Stimulated activated CD8-positive, alpha-beta memory T cell treated with anti-CD3 and anti-CD28 coated beads, Interleukin-2, amount 100 ng/mL, for 1 hour (primary cell): ENCODE measurements at regions not wholly inside any gene's neighbourhood (a gene's known extent, or its start where the extent isn't known, plus 50 kb on each side); places are given as distances from the start of the nearest gene placed in this dataset.
"Not testable (repeated sequence)": the region's sequence is repeated elsewhere in the genome, so short reads cannot be mapped to it uniquely, and the experiment has no call there.

Experiments
- DNase-seq, 2 donors: peaks; one replicate each; pipeline ENCODE4 v3.0.0-alpha.2; 2020; ENCODE audit warnings: low read depth in 2 of 2

DNA sequence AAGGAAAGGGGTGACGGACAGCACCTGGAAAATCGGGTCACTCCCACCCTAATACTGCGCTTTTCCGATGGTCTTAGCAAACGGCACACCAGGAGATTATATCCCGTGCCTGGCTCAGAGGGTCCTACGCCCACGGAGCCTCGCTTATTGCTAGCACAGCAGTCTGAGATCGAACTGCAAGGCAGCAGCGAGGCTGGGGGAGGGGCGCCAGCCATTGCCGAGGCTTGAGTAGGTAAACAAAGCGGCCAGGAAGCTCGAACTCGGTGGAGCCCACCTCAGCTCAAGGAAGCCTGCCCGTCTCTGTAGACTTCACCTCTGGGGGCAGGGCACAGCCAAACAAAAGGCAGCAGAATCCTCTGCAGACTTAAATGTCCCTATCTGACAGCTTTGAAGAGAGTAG, 91.5 kb upstream of the MBIP start:
- DNase-seq, result not testable (repeated sequence)

DNA sequence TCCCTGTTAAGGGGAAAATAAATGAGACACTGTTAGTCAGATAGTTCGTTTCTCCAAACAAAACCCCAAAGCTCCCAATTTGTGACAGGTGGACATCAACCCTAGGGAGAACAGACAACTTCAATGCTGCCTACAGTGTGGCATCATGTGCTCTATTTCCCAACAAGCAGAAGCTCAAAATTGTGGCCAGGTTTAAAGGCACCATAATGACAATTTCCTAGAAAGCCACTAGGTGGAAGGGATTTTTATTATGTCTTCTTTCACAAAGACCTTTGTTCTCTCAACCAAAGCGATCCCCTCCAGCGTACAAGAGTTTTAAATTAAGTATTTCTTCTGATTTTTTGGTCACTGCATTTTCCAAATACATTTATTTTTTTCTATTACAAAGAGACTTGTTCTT, 88.0 kb upstream of the MBIP start:
- no peak for DNase-seq

GRCh38 chr14:36405589-36406274, 85.3 kb upstream of the MBIP start:
- DNase-seq, result no peak

- DNase-seq, result no peak
Measured at GRCh38 chr14:36402867-36403266, 82.4 kb upstream of the MBIP start.

DNA sequence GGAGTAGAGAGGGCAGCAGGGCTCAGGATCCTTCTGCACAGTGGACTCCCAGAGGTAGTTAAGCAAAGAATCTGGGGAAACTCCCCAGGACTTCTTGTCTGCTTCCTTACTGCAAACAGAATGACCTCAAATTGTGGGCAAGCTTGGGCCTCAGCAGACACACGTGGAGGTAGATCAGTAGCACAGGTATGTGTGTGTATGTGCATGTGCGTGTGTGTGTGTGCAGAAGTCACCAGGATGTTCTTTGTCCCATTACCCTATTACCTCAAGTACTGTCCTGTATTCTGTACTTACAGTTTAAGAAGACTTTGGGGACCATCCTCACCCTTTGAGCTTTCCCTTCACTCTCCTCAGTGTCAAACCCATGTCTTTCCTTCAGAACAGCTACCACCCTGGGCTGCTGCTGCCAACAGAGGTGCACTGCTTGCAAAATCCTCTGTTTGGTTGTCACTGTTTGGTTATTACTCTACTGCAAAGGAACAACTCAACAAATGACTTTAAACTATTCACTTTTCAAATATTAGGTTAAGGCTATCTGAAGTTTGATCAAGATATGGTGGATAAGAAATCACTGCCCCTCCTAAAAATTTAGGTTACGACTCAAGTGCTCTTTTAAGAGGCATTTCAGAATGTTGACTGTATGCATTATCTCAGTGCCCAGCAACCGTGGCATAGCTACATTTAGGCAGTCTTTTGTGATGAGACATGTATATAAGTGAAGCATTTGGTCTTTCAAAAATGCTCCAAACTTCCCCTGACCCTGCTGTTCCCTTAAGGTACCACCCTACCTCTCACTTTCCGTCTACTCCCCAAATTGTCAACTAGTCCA, 78.2 kb upstream of the MBIP start:
- DNase-seq, result no peak

DNA sequence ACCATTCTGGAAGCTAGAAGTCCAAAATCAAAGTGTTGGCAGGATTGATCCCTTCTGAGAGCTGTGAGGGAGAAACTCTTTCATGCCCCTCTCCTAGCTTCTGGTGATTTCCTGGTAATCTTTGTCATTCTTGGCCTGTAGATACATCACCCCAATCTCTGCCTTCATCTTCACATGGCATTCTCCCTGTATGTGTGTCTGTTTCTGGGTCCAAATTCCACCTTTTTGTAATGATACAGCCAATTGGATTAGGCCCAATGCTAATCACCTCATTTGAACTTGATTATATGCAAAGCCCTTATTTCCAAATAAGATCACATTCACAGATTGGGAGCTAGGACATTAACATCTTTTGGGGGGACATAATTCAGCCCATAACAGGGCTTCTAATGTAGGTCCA, 76.9 kb upstream of the MBIP start:
- no peak for DNase-seq

- no peak for DNase-seq
Measured at GRCh38 chr14:36396798-36397197, 76.4 kb upstream of the MBIP start.

- DNase-seq, result no peak
Measured at GRCh38 chr14:36394593-36394992, 74.2 kb upstream of the MBIP start.

GRCh38 chr14:36390718-36391117, 70.3 kb upstream of the MBIP start:
- DNase-seq, result no peak

- no peak for DNase-seq
Measured at GRCh38 chr14:36383767-36384431, 63.5 kb upstream of the MBIP start.

DNA sequence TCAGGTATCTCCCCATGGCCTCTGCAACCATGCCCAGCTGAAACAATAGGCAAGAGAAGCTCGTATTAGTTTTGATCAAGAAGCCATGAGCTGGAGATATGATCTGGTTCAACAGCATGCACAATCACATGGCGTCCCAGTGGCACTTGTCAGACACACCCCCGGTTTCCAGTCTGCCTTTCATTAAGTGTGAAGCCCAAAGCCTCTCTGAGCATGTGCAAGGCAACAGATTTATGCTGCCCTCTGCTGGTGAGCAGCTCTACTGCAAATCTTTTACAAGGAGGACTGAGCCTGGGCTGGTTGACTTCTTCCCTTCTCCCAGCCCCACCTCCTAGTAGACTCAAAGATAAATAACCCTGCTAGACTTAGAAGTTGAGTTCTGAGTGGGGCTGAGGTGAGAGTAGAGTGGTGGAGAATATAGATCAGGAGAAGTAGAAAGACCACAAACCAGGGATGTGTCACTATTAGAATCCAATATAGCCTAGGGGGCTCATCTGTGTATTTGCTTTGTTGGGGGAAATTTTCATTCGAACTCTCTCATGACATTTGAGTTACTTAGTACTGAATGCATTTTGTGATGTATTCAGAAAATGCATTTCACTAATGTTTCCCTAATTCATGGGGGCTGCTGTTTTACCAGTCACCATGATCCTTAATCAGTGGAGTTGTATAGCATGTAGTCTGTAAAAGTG, 53.7 kb upstream of the MBIP start:
- DNase-seq, result peak; percentile 16 to 44
